Hepatocyte (in vitro differentiated cells): ENCODE measurements at regions not wholly inside any gene's neighbourhood (a gene's known extent, or its start where the extent isn't known, plus 50 kb on each side); places are given as distances from the start of the nearest gene placed in this dataset.

Experiments
- DNase-seq: peaks from one replicate; pipeline ENCODE4 v3.0.0-alpha.2; 2016; ENCODE audit warnings: low spot score
- H2AFZ ChIP-seq: fragments of 200-600 bp; sonication (generic); 2 replicates; pipeline ENCODE4 v1.6.0; 2016; ENCODE audit warnings: antibody characterized with exemption, mild to moderate bottlenecking
- H3K27ac ChIP-seq: fragments of 200-600 bp; sonication (generic); 2 replicates; pipeline ENCODE4 v1.5.1; 2016; ENCODE audit warnings: mild to moderate bottlenecking
- H3K27me3 ChIP-seq: fragments of 200-600 bp; sonication (generic); 2 replicates; pipeline ENCODE4 v1.6.1; 2016
- H3K36me3 ChIP-seq: fragments of 200-600 bp; sonication (generic); replicated peaks from 2 replicates; pipeline ENCODE4 v1.5.1; 2016; ENCODE audit warnings: low read depth; ENCODE audit not compliant: insufficient read depth
- H3K4me1 ChIP-seq: fragments of 200-600 bp; sonication (generic); 2 replicates; pipeline ENCODE4 v1.5.1; 2016; ENCODE audit warnings: mild to moderate bottlenecking, moderate library complexity; ENCODE audit not compliant: insufficient read depth
- H3K4me2 ChIP-seq: fragments of 200-600 bp; sonication (generic); 2 replicates; pipeline ENCODE4 v1.6.0; 2016
- H3K4me3 ChIP-seq: fragments of 200-600 bp; sonication (generic); 2 replicates; pipeline ENCODE4 v1.5.1; 2016; ENCODE audit warnings: mild to moderate bottlenecking
- H3K79me2 ChIP-seq: fragments of 200-600 bp; sonication (generic); 2 replicates; pipeline ENCODE4 v1.6.0; 2017; ENCODE audit warnings: mild to moderate bottlenecking
- H3K9me2 ChIP-seq: fragments of 200-600 bp; sonication (generic); replicated peaks from 2 replicates; pipeline ENCODE4 v1.6.0; 2017; ENCODE audit warnings: mild to moderate bottlenecking; ENCODE audit not compliant: insufficient read depth
- H3K9me3 ChIP-seq: fragments of 200-600 bp; sonication (generic); 2 replicates; pipeline ENCODE4 v1.5.1; 2016; ENCODE audit warnings: low read depth, mild to moderate bottlenecking
- H4K20me1 ChIP-seq: fragments of 200-600 bp; sonication (generic); 2 replicates; pipeline ENCODE4 v1.6.0; 2016; ENCODE audit warnings: mild to moderate bottlenecking; ENCODE audit not compliant: insufficient read depth, poor library complexity, severe bottlenecking
- EZH2 ChIP-seq: fragments of 200-600 bp; sonication (generic); IDR thresholded peaks from 2 replicates; pipeline ENCODE4 v1.6.1; 2016; ENCODE audit warnings: antibody characterized with exemption, mild to moderate bottlenecking, borderline replicate concordance
- EZH2phosphoT487 ChIP-seq: fragments of 200-600 bp; sonication (generic); IDR thresholded peaks from one replicate; pipeline ENCODE4 v1.6.1; 2018; ENCODE audit warnings: antibody characterized with exemption, mild to moderate bottlenecking, low read depth, moderate library complexity; ENCODE audit not compliant: unreplicated experiment, severe bottlenecking
- WGBS: methylation state at CpG from one replicate; pipeline ENCODE4 v1.1.6; 2016; ENCODE audit warnings: low lambda C conversion rate; ENCODE audit errors: missing lambda C conversion rate; 5-methylcytosine and 5-hydroxymethylcytosine counted together
- TF ChIP-seq, protein P1 (sequence below): fragments of 200-600 bp; sonication (generic); IDR thresholded peaks from 2 replicates; pipeline ENCODE4 v1.5.1; 2016; ENCODE audit warnings: antibody characterized with exemption, mild to moderate bottlenecking; ENCODE audit not compliant: poor library complexity

- no peaks in the 10 kb centered on the region for H3K4me1 ChIP-seq
- no peak overlapping the region for H2AFZ ChIP-seq
- no peaks in the 10 kb centered on the region for H3K9me3 ChIP-seq
- no peaks in the 10 kb centered on the region for H4K20me1 ChIP-seq
- H3K27me3 ChIP-seq = no peaks in the 10 kb centered on the region
- no peak overlapping the region for H3K27ac ChIP-seq
- H3K4me2 ChIP-seq = no peak overlapping the region
- no peak for DNase-seq
- 74% methylated on average over 2 of the region's 2 CpGs for WGBS
- no peaks in the 10 kb centered on the region for H3K9me2 ChIP-seq
- TF ChIP-seq, protein P1, sequence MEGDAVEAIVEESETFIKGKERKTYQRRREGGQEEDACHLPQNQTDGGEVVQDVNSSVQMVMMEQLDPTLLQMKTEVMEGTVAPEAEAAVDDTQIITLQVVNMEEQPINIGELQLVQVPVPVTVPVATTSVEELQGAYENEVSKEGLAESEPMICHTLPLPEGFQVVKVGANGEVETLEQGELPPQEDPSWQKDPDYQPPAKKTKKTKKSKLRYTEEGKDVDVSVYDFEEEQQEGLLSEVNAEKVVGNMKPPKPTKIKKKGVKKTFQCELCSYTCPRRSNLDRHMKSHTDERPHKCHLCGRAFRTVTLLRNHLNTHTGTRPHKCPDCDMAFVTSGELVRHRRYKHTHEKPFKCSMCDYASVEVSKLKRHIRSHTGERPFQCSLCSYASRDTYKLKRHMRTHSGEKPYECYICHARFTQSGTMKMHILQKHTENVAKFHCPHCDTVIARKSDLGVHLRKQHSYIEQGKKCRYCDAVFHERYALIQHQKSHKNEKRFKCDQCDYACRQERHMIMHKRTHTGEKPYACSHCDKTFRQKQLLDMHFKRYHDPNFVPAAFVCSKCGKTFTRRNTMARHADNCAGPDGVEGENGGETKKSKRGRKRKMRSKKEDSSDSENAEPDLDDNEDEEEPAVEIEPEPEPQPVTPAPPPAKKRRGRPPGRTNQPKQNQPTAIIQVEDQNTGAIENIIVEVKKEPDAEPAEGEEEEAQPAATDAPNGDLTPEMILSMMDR = no peak
- TF ChIP-seq EZH2phosphoT487 = no peak
- TF ChIP-seq EZH2 = no peak
- no peaks in the 10 kb centered on the region for H3K79me2 ChIP-seq
- no peak overlapping the region for H3K4me3 ChIP-seq
- H3K36me3 ChIP-seq = no peaks in the 10 kb centered on the region
Measured at GRCh38 chr11:106193956-106194355, 116.5 kb downstream of the AASDHPPT start.

DNA sequence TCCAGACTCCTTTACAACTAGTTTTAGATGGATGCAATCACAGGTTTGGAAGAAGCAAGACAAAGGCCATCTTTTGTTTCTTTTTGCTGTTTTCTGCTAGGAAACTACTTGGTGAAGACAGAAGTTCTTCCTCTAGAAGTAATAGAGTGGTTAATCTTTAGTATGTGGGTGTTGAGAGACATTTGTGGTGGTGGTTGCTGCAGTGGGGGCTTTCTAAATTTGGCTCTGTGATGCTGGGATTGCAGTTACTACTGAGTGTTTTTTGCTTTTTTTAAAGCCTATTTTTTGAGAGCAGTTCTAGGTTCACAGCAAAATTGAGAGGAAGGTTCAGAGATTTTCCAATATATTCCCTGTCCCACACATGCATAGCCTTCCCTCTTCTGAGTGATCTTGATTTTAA, 120.0 kb downstream of the AASDHPPT start:
- Histone ChIP-seq H3K27me3 (no peaks in the 10 kb centered on the region), H3K4me1 (peaks cover 2% of the 10 kb centered on the region), H3K9me2 (no peaks in the 10 kb centered on the region), H2AFZ (no peak overlapping the region), H3K79me2 (no peaks in the 10 kb centered on the region), H3K9me3 (no peaks in the 10 kb centered on the region), H4K20me1 (no peaks in the 10 kb centered on the region), H3K27ac (no peak overlapping the region), H3K36me3 (no peaks in the 10 kb centered on the region), H3K4me2 (no peak overlapping the region), H3K4me3 (no peak overlapping the region)
- no peak for TF ChIP-seq EZH2
- TF ChIP-seq EZH2phosphoT487 = no peak
- TF ChIP-seq, protein P1 = no peak
- no peak for DNase-seq

GRCh38 chr11:106202935-106203620, 125.6 kb downstream of the AASDHPPT start:
- H3K9me2 ChIP-seq = no peaks in the 10 kb centered on the region
- H3K9me3 ChIP-seq = no peaks in the 10 kb centered on the region
- no peak for DNase-seq
- no peaks in the 10 kb centered on the region for H3K27me3 ChIP-seq
- H3K4me1 ChIP-seq = peaks cover 12% of the 10 kb centered on the region
- H3K4me3 ChIP-seq = no peak overlapping the region
- H3K27ac ChIP-seq = no peak overlapping the region
- 100% methylated on average over 1 of the region's 1 CpG for WGBS
- H3K4me2 ChIP-seq = no peak overlapping the region
- H3K79me2 ChIP-seq = no peaks in the 10 kb centered on the region
- no peaks in the 10 kb centered on the region for H4K20me1 ChIP-seq
- H3K36me3 ChIP-seq = no peaks in the 10 kb centered on the region
- TF ChIP-seq EZH2 (no peak), EZH2phosphoT487 (no peak)
- TF ChIP-seq, protein P1 = no peak
- no peak overlapping the region for H2AFZ ChIP-seq

GRCh38 chr11:106208760-106209159, 131.3 kb downstream of the AASDHPPT start:
- Histone ChIP-seq H3K4me1 (peaks cover 36% of the 10 kb centered on the region), H3K27me3 (no peaks in the 10 kb centered on the region), H4K20me1 (no peaks in the 10 kb centered on the region), H3K4me3 (no peak overlapping the region), H3K9me2 (no peaks in the 10 kb centered on the region), H3K4me2 (peak overlapping the region; percentile 47), H3K27ac (peak overlapping the region; percentile 74), H2AFZ (no peak overlapping the region), H3K79me2 (no peaks in the 10 kb centered on the region), H3K9me3 (no peaks in the 10 kb centered on the region), H3K36me3 (no peaks in the 10 kb centered on the region)
- TF ChIP-seq EZH2phosphoT487 (no peak), EZH2 (no peak)
- TF ChIP-seq, protein P1 = no peak
- DNase-seq = peak; percentile 74
- 34% methylated on average over 6 of the region's 6 CpGs for WGBS
